HG03442 (cell line): ENCODE measurements at regions not wholly inside any gene's neighbourhood (a gene's known extent, or its start where the extent isn't known, plus 50 kb on each side); places are given as distances from the start of the nearest gene placed in this dataset.
"Not testable (repeated sequence)": the region's sequence is repeated elsewhere in the genome, so short reads cannot be mapped to it uniquely, and the experiment has no call there.

ENCODE experiments used
- ATAC-seq: cut with Tn5 transposase; IDR thresholded peaks from one replicate; pipeline ENCODE4 v1.9.1; 2021; ENCODE audit warnings: mild to moderate bottlenecking, moderate library complexity; ENCODE audit not compliant: unreplicated experiment

DNA sequence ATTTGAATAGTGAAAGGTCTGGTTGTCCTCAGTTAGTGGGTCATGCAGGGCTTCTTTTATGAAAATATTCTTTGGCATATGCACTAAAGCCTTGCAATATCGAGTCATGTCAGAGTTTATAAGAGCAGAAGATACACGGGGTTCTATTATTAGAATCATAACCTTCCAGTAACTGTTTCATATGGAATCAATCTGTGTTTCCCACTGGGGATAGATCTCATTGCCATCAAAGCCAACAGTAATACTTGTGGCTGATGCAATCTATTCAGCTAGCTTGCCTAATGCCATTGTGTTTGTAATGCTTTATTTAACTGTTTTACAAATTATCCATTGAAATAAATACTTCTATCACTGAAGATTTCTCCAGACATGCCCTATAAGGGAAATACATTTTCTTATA lies 746.9 kb upstream of the PCDH9 start:
- no peak for ATAC-seq

DNA sequence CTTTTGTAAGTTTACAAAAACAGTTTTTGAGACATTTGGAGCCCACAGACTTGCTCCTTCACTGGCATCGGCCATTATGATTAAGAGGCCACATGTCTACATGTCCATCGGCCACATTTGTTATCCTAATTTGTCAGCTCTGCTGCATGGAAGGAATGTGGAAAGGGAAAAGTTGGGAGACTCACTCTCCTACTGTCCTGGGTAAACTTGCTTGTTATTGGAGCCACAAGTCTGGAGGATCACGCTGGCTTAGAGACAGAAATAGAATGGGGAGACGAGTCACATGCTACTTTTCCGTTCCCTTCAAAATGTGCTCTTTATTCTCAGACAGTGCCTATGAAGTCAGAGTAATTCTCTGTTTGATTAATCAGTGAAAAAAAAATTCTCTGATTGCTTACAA lies 741.2 kb upstream of the PCDH9 start:
- no peak for ATAC-seq

DNA sequence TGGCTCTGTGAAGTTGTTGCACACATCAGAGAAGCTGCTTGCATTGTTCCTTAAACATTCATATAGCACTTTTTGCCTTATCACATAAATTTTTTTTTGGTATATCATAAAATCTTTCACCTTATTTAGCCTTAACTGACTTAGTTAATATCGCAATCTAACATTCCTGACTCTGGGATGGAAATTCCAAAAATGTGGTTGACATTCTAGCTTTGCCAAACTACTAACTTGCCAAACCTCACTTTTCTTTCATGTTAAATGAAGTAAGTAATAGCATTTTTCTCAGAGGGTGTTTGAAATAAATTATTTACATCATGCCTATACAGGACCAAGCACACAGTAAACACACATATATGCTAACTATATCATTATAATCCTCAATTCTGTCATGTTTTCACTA lies 736.9 kb upstream of the PCDH9 start:
- ATAC-seq, result no peak

DNA sequence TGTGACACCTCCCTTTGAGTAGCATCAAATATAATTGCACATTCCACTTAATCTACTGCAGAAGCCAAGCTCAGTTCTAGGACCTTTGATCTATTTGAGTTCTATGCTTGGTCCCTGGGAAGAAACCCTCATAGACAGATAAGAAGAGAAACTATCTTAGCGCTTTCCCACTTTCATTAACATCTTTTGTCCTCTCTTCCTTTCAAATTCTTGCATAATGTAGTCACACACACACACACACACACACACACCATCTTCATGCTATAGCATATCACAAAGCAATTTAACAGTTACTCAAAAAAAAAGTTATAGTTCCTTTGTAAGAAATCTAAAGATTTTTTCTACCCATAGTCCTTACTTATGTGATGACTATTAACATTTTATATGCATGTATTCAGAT lies 735.9 kb upstream of the PCDH9 start:
- no peak for ATAC-seq

DNA sequence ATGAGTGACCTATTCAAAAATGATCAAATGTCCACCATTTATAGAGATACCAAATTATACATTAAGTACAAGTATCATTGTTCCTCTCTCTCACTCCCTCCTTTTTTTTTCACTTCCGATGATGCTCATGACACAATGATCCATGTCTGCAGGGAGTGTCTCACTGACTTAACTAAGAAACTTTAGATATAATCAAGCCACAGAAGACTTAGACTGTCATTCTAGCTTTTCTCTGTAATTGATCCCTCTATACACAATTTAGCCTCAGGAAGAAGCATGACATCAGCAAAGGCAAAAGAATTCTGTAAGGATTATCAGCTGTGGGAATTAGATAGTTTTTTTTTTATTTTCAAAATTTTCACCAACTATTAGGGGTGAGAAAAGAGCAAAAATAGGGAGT lies 734.9 kb upstream of the PCDH9 start:
- ATAC-seq, result no peak

DNA sequence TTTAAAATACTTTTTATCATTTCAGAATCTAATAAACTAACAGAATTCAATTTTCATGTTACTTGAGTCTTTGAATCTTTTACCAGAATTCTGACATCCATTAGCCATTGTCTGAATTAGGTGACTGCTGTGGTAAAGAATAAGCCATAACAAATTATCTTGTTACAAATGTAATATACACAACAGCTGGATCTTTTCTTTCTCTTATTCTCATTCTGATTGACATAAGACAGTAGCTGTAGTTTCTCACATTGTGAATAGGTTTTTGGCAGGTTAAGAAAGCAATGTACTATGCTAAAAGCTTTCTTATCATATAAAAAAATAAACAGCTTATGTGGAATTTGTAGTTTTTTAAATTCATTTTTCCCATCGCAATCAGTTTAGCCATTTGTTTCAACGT lies 734.0 kb upstream of the PCDH9 start:
- no peak for ATAC-seq

DNA sequence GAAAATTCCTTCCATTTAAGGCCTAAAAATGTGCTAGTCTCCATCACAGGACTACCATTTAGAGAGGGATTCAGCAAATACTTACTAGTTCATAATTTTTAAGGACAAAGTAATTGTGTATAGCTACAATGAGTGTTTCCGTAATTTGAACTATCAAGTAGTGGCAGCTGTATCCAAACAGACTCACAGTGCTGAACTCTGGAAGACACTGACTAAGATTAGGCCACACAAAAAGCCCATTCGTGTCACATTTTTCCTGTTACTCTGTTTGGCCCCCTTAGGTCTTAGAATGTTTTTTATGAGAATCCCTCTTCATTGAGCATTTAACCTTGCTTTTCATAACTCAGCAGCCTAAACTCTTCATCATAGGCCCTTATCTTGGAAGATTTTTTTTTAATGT lies 731.2 kb upstream of the PCDH9 start:
- no peak for ATAC-seq

DNA sequence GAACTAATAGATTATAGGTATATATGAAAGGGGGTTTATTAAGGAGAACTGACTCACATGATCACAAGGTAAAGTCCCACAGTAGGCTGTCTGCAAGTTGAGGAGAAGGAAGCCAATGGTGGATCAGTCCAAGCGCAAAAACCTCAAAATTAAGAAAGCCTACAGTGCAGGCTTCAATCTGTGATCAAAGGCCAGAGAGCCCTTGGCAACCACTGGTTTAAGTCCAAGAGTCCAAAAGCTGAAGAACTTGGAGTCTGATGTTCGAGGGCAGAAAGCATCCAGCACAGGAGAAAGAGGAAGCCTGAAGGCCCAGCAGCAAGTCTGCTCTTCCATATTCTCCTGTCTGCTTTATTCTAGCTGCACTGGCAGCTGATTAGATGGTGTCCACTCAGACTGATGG lies 721.3 kb upstream of the PCDH9 start:
- ATAC-seq, result no peak

DNA sequence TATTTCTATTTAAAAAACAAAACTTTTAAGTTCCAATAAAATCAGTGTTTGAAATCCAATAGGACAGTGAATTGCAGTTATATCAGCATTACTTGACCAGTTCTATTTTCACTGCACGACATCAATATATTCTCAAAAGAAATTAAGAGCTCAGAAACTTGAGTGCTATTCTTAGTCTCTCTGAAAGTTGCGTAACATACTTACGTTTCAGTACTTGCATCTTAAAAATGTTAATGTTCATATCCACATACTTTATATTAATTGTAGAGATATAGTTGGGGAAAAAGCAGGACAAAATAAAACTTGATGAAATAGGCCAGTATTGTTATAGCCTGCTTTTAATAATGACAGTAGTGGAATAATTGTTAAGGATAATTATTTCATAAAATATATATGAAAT lies 720.5 kb upstream of the PCDH9 start:
- ATAC-seq, result no peak

DNA sequence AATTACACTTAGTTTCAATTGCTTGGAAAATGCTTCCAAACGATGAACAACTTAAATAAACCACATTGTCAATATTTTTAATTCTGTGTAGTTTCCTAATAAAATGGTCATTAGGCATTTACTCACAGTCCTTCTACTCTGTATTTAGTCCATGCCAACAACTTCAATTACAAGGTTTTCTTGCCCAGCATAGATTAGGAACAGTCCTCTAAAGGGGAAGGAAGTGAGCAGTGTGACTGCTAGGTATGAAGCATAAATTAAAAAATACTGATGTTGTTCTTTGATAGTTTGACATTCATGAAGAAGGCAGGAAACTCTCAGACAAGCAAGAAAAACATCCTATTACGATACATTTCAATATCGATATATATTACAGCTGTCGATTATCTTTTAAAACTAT lies 716.0 kb upstream of the PCDH9 start:
- ATAC-seq, result no peak

DNA sequence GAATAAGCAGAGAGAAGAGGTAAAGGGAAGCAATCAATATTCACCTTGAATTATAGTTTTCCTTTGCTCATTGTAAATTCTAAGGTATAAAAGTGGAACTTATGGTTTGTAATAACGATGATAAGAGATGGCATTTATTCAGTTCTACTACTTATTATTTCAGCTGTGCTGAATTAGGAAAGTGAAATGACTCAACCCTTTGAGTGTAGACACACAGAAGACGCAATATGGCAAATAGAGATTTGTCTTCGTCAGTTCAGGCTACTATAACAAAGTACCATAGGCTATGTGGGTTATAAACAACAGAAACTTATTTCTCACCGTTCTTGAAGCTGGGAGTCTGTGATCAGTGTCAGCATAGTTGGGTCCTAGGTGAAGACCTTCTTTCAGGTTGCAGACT lies 713.0 kb upstream of the PCDH9 start:
- ATAC-seq, result no peak

DNA sequence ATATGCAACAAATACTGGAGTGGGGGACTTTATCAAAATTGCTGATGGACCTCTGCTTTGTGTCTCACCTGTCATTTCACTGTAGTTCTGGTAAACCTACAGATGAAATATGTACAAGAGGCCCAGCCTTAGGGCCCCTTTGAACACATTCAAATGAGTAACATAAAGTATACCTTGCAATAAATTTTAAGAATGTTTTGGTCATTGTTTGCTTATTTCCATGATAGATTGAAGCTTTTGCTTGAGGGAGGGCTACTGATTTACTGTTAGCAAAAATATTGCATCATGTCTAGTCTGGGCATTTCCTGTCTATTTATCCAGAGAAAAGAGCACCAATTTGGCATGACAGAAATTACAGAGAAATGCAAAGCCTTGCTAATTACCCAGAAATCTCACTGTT lies 705.5 kb upstream of the PCDH9 start:
- no peak for ATAC-seq

DNA sequence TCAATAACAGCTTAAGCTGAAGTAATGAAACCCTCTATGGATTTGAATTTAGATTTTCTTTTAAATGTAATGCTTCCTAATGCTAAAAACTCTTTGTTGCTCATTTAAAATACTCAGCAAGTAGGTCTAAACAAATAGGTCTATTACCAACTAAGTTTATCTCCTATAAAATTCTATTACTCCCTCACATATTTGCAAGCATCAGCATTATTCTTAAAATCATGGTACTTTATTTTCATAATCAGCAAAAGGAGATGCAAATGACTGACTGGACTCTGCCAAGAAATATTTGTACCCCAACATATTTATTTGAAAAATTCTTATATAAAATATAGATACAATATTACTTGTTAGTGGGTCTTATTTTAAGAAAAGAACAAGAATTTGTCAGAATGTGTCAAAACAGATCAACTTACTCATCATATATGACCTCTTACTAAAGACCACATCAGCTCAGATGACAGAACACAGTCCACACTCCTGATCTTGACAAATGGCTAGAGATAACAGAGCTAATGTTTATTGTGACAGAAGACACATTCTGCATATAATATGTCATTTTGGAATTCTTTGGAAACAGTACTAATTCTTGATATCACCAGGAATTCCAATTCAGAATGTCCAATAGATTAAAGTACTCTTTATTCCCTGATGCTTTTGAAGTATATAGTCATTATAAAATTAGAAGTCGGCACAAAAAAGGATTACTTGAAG lies 704.6 kb upstream of the PCDH9 start:
- no peak for ATAC-seq

DNA sequence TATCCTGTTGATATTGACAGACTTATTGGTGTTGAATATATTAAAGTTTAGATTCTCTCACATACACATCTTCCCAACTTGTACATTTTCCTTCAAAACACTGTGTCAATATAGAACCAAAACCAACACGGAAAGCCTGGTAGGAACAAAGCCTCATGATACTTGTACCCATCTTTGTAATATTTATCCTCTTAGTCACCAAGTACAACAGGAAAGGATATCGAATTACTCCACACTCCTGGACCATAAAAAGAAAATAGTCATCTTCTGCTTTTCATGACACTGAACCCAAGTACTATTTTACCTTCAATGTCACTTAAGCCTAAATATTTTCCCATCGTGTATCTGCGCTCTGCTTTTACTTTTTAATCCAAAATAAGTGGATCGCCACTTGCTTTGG lies 702.9 kb upstream of the PCDH9 start:
- ATAC-seq, result no peak

DNA sequence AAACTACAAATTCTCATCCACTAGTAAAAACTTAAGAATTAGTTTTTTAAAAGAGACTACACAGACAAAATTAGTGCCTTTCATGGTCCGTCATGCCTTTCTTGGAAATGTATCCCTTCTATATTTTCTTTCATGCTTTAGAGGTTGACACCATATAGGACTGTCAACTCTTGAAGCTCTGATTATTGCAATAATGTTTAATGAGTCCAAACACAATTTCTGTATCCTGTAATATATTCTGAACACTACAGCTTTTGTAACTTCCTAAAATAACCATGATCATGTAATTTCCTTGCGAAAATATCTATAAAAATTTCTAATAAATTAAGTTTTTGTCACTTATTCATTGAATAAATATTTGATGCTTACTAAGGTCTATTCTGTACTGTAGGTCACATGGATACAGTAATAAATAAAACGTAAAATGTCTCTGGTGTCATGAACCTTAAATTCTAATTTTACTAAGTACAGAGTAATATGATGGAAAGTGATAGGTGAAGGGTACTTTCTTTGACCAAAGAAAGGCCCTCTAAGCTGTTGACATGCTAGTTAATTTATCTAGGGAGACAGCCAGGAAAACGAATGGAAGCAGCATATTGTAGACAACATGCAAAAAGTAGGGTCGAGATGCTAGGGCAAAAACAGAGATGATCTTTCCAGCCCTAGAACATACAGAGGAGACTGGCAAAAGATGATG lies 687.3 kb upstream of the PCDH9 start:
- no peak for ATAC-seq

DNA sequence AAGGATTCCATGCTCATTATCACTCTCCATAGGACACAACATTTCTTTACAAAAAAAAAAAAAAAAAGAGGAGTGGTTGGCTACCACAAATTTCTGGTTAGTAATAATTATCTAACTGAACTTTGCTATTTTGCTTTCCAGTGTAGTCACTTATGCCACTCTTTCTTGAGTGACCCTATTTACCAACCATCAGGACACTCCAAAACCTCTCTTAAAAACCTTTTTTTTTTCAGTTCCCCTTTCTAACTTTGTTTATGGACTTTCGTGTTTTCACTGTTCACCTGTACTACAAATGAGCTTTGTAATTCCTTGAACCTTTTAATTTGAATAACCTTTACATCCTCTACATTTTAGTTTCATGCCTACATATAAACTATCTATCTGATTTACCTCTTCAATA lies 686.5 kb upstream of the PCDH9 start:
- ATAC-seq, result no peak

DNA sequence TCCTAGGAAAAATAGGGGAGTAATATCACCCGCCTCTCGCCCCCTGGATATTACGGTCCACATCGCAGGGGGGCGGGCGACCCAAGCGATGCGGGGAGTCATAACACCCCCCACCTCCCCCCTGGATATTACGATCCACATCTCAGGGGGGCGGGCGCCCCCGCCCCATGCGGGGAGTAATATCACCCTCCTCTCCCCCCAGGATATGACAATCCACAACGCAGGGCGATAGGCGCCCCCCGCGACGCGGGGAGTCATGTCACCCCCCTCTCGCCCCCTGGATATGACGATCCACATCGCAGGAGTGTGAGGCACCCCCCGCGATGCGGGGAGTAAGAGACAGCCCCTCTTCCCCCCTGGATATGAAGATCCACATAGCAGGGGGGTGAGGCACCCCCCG lies 684.4 kb upstream of the PCDH9 start:
- no peak for ATAC-seq

DNA sequence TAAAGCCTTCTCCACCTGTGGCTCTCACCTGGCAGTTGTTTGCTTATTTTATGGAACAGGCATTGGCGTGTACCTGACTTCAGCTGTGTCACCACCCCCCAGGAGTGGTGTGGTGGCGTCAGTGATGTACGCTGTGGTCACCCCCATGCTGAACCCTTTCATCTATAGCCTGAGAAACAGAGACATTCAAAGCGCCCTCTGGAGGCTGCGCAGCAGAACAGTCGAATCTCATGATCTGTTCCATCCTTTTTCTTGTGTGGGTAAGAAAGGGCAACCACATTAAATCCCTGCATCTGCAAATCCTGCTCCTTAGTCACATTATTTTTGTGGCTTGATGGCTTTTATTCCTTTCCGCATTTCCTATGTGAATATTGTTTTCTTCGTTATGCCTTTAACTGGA lies 672.8 kb upstream of the PCDH9 start:
- not testable (repeated sequence) for ATAC-seq

DNA sequence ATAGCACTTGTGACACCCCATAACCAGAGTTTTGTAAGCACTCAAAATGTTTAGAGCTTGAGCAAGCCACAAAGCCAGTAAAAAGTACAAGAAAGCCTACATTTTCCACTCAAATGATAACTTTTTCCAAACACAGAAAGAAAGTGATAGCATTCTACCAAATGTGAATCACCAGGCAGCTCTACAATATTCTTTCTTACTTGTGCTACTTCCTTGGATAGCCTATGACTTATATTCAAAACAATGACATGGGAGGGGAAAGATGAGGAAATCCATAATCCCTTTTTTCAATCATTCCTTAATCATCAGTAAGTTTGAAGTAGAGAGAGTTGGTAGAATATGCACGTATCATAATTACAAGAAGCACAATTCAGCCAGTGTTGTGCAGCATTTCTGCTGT lies 650.8 kb upstream of the PCDH9 start:
- no peak for ATAC-seq

DNA sequence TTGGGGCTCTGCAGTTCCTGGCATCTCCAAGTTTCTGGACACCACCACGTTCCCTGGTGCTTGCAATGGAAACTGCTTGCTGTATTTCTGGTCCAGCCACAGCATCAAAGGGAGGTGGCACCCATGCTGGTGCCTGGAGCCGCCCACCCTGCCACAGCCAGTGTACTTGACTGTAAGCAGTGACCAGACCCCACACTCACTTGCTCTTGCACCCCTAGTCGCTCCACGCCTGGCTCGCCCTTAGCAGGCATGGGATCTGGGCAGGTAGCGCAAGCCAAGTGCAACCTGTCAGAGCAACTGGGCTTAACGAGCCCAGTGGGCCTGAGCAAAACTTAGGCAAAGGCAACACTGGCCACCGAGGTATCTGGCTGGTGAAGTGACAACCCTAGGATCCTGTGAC lies 648.2 kb upstream of the PCDH9 start:
- ATAC-seq, result no peak

DNA sequence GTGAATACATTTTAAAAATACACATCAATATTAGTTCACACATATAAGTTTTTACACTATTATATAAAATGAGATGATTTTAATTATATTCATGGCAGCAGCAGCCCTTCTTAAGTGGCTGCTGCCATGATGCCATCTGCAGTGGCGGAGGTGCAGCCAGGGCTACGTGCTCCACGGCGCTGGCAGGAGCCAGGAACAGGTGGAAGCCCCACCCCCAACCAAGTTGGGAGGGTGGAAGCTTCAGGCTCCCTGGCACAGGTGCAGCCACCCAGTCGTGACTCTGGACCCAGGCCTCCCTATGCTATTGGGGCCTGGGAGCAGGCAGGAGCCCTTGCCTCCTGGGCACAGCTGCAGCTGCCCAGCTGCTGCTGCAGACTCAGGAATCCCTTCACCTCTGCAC lies 646.9 kb upstream of the PCDH9 start:
- ATAC-seq, result no peak

DNA sequence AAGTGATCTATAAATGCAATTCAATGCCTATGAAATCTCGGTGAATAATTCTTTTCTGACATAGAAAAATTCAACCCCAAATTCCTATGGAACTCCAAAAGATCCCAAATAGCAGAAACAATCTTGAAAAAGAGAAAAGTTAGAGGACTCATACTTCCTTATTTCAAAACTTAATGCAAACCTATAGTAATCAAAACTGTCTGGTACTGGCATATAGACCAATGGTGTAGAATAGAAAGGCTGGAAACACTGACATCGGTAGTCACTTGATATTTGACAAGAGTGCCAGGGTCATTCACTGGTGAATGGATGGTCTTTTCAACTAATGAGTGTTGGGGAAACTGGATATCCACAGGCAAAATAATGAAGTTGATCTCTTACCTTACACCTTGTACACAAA lies 637.1 kb upstream of the PCDH9 start:
- ATAC-seq, result no peak

DNA sequence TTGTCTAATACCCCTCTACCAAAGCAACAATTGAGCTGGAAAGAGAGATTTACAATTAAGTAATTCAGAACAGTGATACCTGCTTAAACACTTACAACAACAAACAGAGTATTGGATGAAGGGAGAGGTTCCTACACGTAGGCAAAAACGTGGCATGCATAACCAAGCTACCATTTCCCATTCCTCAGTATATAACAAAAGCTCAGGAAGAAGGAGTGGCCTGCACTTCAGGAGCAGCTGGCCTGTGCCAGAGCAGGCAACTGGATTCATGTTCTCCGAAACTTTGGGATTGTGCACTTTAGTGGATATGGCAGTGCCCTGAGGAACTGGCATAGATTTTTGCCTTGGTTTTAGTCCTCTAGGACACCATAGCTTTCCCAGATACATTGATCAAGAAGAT lies 630.2 kb upstream of the PCDH9 start:
- no peak for ATAC-seq
